Endothelial cell (in vitro differentiated cells): ENCODE measurements at regions not wholly inside any gene's neighbourhood (a gene's known extent, or its start where the extent isn't known, plus 50 kb on each side); places are given as distances from the start of the nearest gene placed in this dataset.
A peak's percentile ranks its signal among the peaks of the same experiment; 100 is the strongest.

Source experiments
- DNase-seq: peaks from one replicate; pipeline ENCODE4 v3.0.0; 2021; ENCODE audit warnings: low spot score
- H3K27ac Mint-ChIP-seq: one replicate; pipeline ENCODE4 v1.8.0; 2021; ENCODE audit warnings: mixed read lengths, inconsistent platforms; ENCODE audit not compliant: unreplicated experiment
- H3K27me3 Mint-ChIP-seq: one replicate; pipeline ENCODE4 v1.8.0; 2021; ENCODE audit warnings: mild to moderate bottlenecking, moderate library complexity, mixed read lengths, inconsistent platforms; ENCODE audit not compliant: unreplicated experiment
- H3K36me3 Mint-ChIP-seq: one replicate; pipeline ENCODE4 v1.8.0; 2021; ENCODE audit warnings: mild to moderate bottlenecking, low read depth, mixed read lengths, inconsistent platforms; ENCODE audit not compliant: unreplicated experiment
- H3K4me1 Mint-ChIP-seq: one replicate; pipeline ENCODE4 v1.8.0; 2021; ENCODE audit warnings: mild to moderate bottlenecking, mixed read lengths, inconsistent platforms; ENCODE audit not compliant: unreplicated experiment
- H3K4me3 Mint-ChIP-seq: one replicate; pipeline ENCODE4 v1.8.0; 2021; ENCODE audit warnings: mild to moderate bottlenecking, mixed read lengths, inconsistent platforms; ENCODE audit not compliant: unreplicated experiment
- H3K9me3 Mint-ChIP-seq: one replicate; pipeline ENCODE4 v1.8.0; 2021; ENCODE audit warnings: mixed read lengths, inconsistent platforms; ENCODE audit not compliant: unreplicated experiment
- CTCF ChIP-seq: fragments of 200-600 bp; sonication (generic); IDR thresholded peaks from one replicate; pipeline ENCODE4 v1.5.0; 2021; ENCODE audit warnings: antibody characterized with exemption; ENCODE audit not compliant: unreplicated experiment

GRCh38 chr12:97140355-97140754 lies 233.3 kb downstream of the NEDD1 start:
- Mint-ChIP-seq H3K27me3 (peaks cover 1% of the 10 kb centered on the region), H3K4me3 (no peak overlapping the region), H3K27ac (peak overlapping the region; percentile 1)

DNA sequence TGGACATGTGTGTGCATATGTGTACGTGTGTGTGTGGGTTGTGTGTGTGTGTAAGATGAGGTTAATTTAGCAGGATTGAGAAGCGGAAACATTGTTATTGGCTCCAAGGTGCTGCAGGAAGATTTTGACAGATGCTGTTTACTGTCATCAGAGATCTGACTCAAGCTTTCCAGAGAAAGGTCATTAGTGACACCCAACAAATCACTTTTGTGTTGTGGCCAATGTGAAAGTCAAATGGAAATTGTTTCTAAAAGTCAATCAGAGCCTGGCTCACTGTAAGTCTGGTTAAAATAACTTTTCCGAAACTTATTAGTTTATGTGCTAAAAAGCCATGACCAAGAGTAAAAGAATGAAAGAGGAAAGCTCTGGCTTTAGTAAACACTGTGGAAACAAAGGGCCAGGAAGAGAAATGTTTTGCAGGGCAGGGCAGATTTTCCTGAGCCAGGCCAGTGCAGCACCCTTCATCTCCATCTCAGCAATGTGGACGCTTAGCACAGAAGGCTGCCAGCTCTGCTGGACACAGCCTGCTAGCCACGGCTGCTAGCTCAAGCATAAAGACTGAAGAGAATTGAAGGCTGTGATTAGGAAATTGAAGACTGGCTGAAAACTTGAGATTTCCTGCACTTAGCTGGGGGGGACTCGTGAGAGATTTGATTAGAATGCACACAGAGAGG lies 235.8 kb downstream of the NEDD1 start:
- peaks cover 53% of the 10 kb centered on the region for H3K4me1 Mint-ChIP-seq
- H3K4me3 Mint-ChIP-seq = no peak overlapping the region
- TF ChIP-seq CTCF = no peak
- H3K27ac Mint-ChIP-seq = peak overlapping the region; percentile 95
- peaks cover 1% of the 10 kb centered on the region for H3K27me3 Mint-ChIP-seq
- peak; percentile 31 for DNase-seq
- no peaks in the 10 kb centered on the region for H3K36me3 Mint-ChIP-seq
- no peaks in the 10 kb centered on the region for H3K9me3 Mint-ChIP-seq

More at GRCh38 chr12:97140355-97140754, 233.3 kb downstream of the NEDD1 start:
- Mint-ChIP-seq H3K36me3 (no peaks in the 10 kb centered on the region), H3K9me3 (no peaks in the 10 kb centered on the region), H3K4me1 (peaks cover 49% of the 10 kb centered on the region)
- no peak for DNase-seq
- no peak for TF ChIP-seq CTCF

GRCh38 chr12:97148941-97149559 lies 242.0 kb downstream of the NEDD1 start:
- no peak overlapping the region for H3K27ac Mint-ChIP-seq
- no peaks in the 10 kb centered on the region for H3K9me3 Mint-ChIP-seq
- no peak overlapping the region for H3K4me3 Mint-ChIP-seq
- peaks cover 17% of the 10 kb centered on the region for H3K4me1 Mint-ChIP-seq
- TF ChIP-seq CTCF = peak; percentile 79
- H3K36me3 Mint-ChIP-seq = no peaks in the 10 kb centered on the region
- no peaks in the 10 kb centered on the region for H3K27me3 Mint-ChIP-seq
- peak; percentile 79 for DNase-seq

GRCh38 chr12:97151481-97151880 lies 244.4 kb downstream of the NEDD1 start:
- no peaks in the 10 kb centered on the region for H3K4me1 Mint-ChIP-seq
- TF ChIP-seq CTCF = no peak
- H3K9me3 Mint-ChIP-seq = no peaks in the 10 kb centered on the region
- DNase-seq = no peak
- no peaks in the 10 kb centered on the region for H3K27me3 Mint-ChIP-seq
- H3K36me3 Mint-ChIP-seq = no peaks in the 10 kb centered on the region
- no peak overlapping the region for H3K4me3 Mint-ChIP-seq
- no peak overlapping the region for H3K27ac Mint-ChIP-seq

DNA sequence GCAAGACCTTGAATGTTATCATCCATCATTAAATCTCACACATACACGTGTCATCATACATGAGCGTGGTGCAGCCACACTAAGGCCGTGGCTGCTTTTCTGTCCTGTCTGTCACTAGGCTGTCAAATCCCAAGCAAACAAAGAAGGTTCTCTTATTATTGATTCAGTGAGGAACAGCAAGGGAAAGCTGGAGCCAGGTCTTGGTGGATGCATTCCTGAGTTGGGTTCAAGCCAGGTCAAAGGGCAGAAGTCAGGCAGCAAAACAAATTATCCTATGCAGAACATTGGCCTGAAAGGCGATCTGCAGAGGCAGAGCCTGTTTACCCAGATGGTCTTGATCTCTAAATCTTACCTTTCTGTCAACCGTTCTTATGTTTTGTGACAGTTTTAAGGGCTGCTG lies 252.3 kb downstream of the NEDD1 start:
- Mint-ChIP-seq H3K36me3 (no peaks in the 10 kb centered on the region), H3K4me1 (no peaks in the 10 kb centered on the region), H3K9me3 (no peaks in the 10 kb centered on the region), H3K27me3 (peaks cover 1% of the 10 kb centered on the region), H3K27ac (no peak overlapping the region), H3K4me3 (no peak overlapping the region)
- no peak for TF ChIP-seq CTCF
- no peak for DNase-seq
